HG03066 (cell line): ENCODE measurements at regions not wholly inside any gene's neighbourhood (a gene's known extent, or its start where the extent isn't known, plus 50 kb on each side); places are given as distances from the start of the nearest gene placed in this dataset.

Experiments
- ATAC-seq: cut with Tn5 transposase; IDR thresholded peaks from one replicate; pipeline ENCODE4 v1.9.1; 2021; ENCODE audit warnings: low read depth; ENCODE audit not compliant: unreplicated experiment

- no peak for ATAC-seq
Observed at GRCh38 chr20:39865446-39865845, 823.6 kb downstream of the MAFB start.

- ATAC-seq, result no peak
Observed at GRCh38 chr20:39862470-39862891, 826.6 kb downstream of the MAFB start.

GRCh38 chr20:39861381-39861780 is 827.7 kb downstream of the MAFB start:
- ATAC-seq, result no peak

GRCh38 chr20:39857835-39858234 is 831.2 kb downstream of the MAFB start:
- no peak for ATAC-seq

- no peak for ATAC-seq
Observed at GRCh38 chr20:39857187-39857586, 831.8 kb downstream of the MAFB start.

GRCh38 chr20:39855799-39856198 is 833.2 kb downstream of the MAFB start:
- no peak for ATAC-seq

GRCh38 chr20:39855056-39855455 is 834.0 kb downstream of the MAFB start:
- ATAC-seq, result no peak

- no peak for ATAC-seq
Observed at GRCh38 chr20:39853636-39854035, 835.4 kb downstream of the MAFB start.

- ATAC-seq, result no peak
Observed at GRCh38 chr20:39853050-39853449, 836.0 kb downstream of the MAFB start.

- no peak for ATAC-seq
Observed at GRCh38 chr20:39851459-39851858, 837.6 kb downstream of the MAFB start.

GRCh38 chr20:39850821-39851330 is 838.2 kb downstream of the MAFB start:
- ATAC-seq, result no peak

GRCh38 chr20:39850246-39850645 is 838.8 kb downstream of the MAFB start:
- no peak for ATAC-seq

- ATAC-seq, result no peak
Observed at GRCh38 chr20:39849664-39850063, 839.4 kb downstream of the MAFB start.

- ATAC-seq, result no peak
Observed at GRCh38 chr20:39849171-39849570, 839.9 kb downstream of the MAFB start.

- no peak for ATAC-seq
Observed at GRCh38 chr20:39839399-39840119, 849.5 kb downstream of the MAFB start.

- no peak for ATAC-seq
Observed at GRCh38 chr20:39837561-39837960, 851.5 kb downstream of the MAFB start.

GRCh38 chr20:39835130-39835842 is 853.8 kb downstream of the MAFB start:
- no peak for ATAC-seq

GRCh38 chr20:39830903-39831302 is 858.1 kb downstream of the MAFB start:
- no peak for ATAC-seq

GRCh38 chr20:39829661-39830060 is 859.4 kb downstream of the MAFB start:
- ATAC-seq, result peak; percentile 82

- no peak for ATAC-seq
Observed at GRCh38 chr20:39829256-39829655, 859.8 kb downstream of the MAFB start.

- ATAC-seq, result peak; percentile 57
Observed at GRCh38 chr20:39825950-39826349, 863.1 kb downstream of the MAFB start.

GRCh38 chr20:39825524-39825923 is 863.4 kb downstream of the DHX35 start:
- no peak for ATAC-seq
